Posterior vena cava (tissue), 2 donors: ENCODE measurements at regions not wholly inside any gene's neighbourhood (a gene's known extent, or its start where the extent isn't known, plus 50 kb on each side); places are given as distances from the start of the nearest gene placed in this dataset.

Experiments
- DNase-seq: peaks from one replicate; pipeline ENCODE4 v3.0.0-alpha.2; 2020; ENCODE audit warnings: low spot score
- intact Hi-C, 2 donors: fragments of 100-400 bp; cut with DNase I; formaldehyde crosslinking; loops; one replicate each; pipeline versions ENCODE4 v1.14.1 to v1.14.2; 2022 to 2023
- donor health status: DM: yes; HTN: yes; CAD: no.
- donor health status: DM: yes; HTN: yes; CAD: no.

DNA sequence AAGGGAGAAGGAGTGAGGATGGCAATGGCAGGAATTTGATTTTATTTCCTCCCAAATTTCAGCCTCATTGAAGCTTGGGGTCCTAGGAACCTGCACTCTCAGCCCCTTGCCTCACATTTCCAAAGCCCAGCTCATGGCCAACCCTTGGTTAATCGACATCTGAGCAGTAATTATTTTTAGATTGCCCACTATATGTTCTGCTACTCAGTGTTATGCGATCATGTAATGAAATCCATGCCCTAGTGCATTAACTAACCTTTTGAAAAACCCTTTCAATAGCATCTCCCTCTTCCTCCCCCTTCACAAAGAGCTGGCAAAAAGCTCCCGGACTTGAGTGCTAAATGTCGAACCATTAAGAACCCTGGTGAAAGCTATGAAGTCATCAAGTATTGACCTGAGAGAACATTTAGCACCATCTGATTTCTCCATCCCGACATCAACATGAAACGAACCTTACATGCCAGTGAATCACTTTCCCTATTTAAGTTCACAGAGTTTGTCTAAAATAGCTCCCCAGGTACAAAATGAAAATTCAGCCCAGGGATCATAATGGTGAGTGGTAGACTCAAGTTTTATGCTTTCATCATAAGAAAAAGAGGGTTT is 59.2 kb upstream of the RPS6KA3 start:
- intact Hi-C loops: no loop called here
- DNase-seq: no peak

- no peak for DNase-seq
- intact Hi-C loops: no loop called here
Measured at GRCh38 chrX:20322887-20323286, 56.2 kb upstream of the RPS6KA3 start.

DNA sequence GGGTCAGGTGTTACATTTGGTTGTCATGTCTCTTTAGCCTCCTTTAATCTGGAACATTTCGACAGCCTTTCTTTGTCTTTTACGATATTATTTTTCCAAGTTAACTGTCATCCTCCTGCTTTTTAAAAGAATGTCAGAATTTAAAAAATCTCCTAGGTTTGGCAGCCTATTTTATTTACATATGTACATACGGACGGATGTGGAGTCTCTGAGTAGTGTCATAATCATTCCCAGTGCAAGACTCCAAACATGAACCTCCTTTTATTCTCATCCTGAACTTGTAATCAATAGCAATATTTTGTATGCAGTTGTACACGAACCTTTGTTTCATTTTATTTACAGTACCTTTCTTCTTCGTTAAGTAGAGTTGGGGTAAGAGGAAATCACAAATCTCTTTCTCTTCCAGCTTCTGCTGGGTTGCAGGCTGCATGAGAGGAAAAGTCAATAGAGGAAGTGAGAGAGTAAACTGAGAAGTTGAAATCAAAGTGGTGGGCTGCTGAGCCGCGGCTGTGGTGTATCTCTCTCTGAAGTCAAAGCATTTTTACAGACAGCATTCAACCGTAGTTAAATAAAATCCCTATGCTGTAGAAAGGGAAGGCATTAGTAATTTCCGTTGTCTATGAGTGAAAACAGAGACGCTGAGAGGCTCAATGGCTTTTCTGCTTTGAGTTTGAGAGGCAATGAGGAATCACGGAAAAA is 53.9 kb upstream of the RPS6KA3 start:
- no peak for DNase-seq
- intact Hi-C loops: no loop called here

GRCh38 chrX:20319054-20319453 is 52.3 kb upstream of the RPS6KA3 start:
- intact Hi-C loops: no loop called here

DNA sequence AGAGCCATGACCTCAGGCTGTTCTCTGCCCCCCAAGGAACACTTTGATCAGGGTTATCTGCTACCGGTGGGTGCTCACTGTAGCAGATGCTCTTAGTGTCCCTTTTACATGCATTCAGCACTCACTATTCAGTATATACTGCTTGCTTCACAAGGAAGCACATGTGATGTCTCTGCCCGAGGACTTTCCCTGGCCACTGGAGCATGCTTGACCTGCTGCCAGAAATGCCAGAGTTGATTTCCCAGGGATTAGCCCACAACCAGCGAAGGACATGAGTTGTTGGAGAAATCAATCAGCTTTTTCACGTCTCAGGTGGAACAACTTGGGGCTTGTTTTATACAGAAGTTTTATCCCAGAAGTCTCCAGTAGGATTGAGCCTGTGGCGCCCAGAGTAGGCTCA is 51.2 kb upstream of the RPS6KA3 start:
- intact Hi-C loops: no loop called here
- DNase-seq: no peak

More at GRCh38 chrX:20319054-20319453, 52.3 kb upstream of the RPS6KA3 start:
- no peak for DNase-seq
